Liver (tissue), 8 donors: ENCODE measurements at regions not wholly inside any gene's neighbourhood (a gene's known extent, or its start where the extent isn't known, plus 50 kb on each side); places are given as distances from the start of the nearest gene placed in this dataset.

ENCODE experiments used
- DNase-seq: peaks from one replicate; pipeline ENCODE4 v3.0.0-alpha.2; 2017; ENCODE audit warnings: low spot score
- H3K27ac ChIP-seq, 2 donors: one replicate each; pipeline ENCODE4 v1.7.0; 2013; ENCODE audit warnings: inconsistent platforms in 2 of 2, low read length in 2 of 2, control low read depth in 1 of 2, low read depth in 1 of 2, mild to moderate bottlenecking in 1 of 2
- H3K27me3 ChIP-seq, 4 donors: one replicate each; pipeline versions ENCODE4 v1.6.1 to v1.7.0; 2013; ENCODE audit warnings: low read length in 3 of 4, inconsistent platforms in 1 of 4, mild to moderate bottlenecking in 1 of 4, moderate library complexity in 1 of 4; ENCODE audit not compliant: control insufficient read depth in 4 of 4, insufficient read depth in 4 of 4
- H3K36me3 ChIP-seq, 4 donors: one replicate each; pipeline versions ENCODE4 v1.6.1 to v1.7.0; 2013; ENCODE audit warnings: low read length in 3 of 4, mild to moderate bottlenecking in 3 of 4, low read depth in 1 of 4, moderate library complexity in 1 of 4; ENCODE audit not compliant: control insufficient read depth in 4 of 4, insufficient read depth in 3 of 4
- H3K4me1 ChIP-seq, 4 donors: one replicate each; pipeline versions ENCODE4 v1.6.1 to v1.7.0; 2013; ENCODE audit warnings: low read length in 3 of 4, mild to moderate bottlenecking in 3 of 4, moderate library complexity in 1 of 4; ENCODE audit not compliant: control insufficient read depth in 4 of 4, insufficient read depth in 4 of 4
- H3K4me3 ChIP-seq, 3 donors: one replicate each; pipeline versions ENCODE4 v1.6.1 to v1.7.0; 2013; ENCODE audit warnings: low read length in 3 of 3, control low read depth in 1 of 3, low read depth in 1 of 3, mild to moderate bottlenecking in 1 of 3
- H3K9ac ChIP-seq, 2 donors: one replicate each; pipeline ENCODE4 v1.7.0; 2013; ENCODE audit warnings: low read length in 2 of 2, mild to moderate bottlenecking in 2 of 2, moderate library complexity in 2 of 2, control low read depth in 1 of 2, low read depth in 1 of 2
- H3K9me3 ChIP-seq, 4 donors: one replicate each; pipeline versions ENCODE4 v1.6.1 to v1.7.0; 2013; ENCODE audit warnings: low read length in 3 of 4; ENCODE audit not compliant: control insufficient read depth in 4 of 4
- ATF3 ChIP-seq: IDR thresholded peaks from 2 replicates; pipeline ENCODE4 v1.6.1; 2016; ENCODE audit warnings: antibody characterized with exemption
- CTCF ChIP-seq: fragments of 150-350 bp; IDR thresholded peaks from 2 replicates; pipeline ENCODE4 v1.5.1; 2017; ENCODE audit warnings: improper control_type of control experiment, low read depth, low read length; ENCODE audit not compliant: missing input control
- EGR1 ChIP-seq, 2 donors: IDR thresholded peaks; 2 replicates each; pipeline ENCODE4 v1.6.1; 2016 to 2018; ENCODE audit warnings: antibody characterized with exemption in 2 of 2, low read depth in 2 of 2
- FOXA1 ChIP-seq: IDR thresholded peaks from 2 replicates; pipeline ENCODE4 v1.6.1; 2016; ENCODE audit warnings: antibody characterized with exemption
- FOXA2 ChIP-seq: IDR thresholded peaks from 2 replicates; pipeline ENCODE4 v1.6.1; 2016; ENCODE audit warnings: antibody characterized with exemption
- GABPA ChIP-seq, 2 donors: IDR thresholded peaks in 1 of 2; conservative IDR thresholded peaks in 1 of 2; 2 replicates each; pipeline ENCODE4 v1.6.1; 2016; ENCODE audit warnings: antibody characterized with exemption in 2 of 2, mild to moderate bottlenecking in 1 of 2, moderate library complexity in 1 of 2
- HNF4A ChIP-seq, 2 donors: conservative IDR thresholded peaks; 2 replicates each; pipeline ENCODE4 v1.6.1; 2016; ENCODE audit warnings: antibody characterized with exemption in 2 of 2, mild to moderate bottlenecking in 2 of 2
- HNF4G ChIP-seq: IDR thresholded peaks from 2 replicates; pipeline ENCODE4 v1.6.1; 2016; ENCODE audit warnings: antibody characterized with exemption
- JUND ChIP-seq, 2 donors: IDR thresholded peaks; 2 replicates each; pipeline ENCODE4 v1.6.1; 2016; ENCODE audit warnings: antibody characterized with exemption in 2 of 2
- MAX ChIP-seq: IDR thresholded peaks from 2 replicates; pipeline ENCODE4 v1.6.1; 2016; ENCODE audit warnings: antibody characterized with exemption
- NR2F2 ChIP-seq: IDR thresholded peaks from 2 replicates; pipeline ENCODE4 v1.6.1; 2016; ENCODE audit warnings: antibody characterized with exemption
- RAD21 ChIP-seq, 2 donors: IDR thresholded peaks; 2 replicates each; pipeline ENCODE4 v1.6.1; 2016; ENCODE audit warnings: antibody characterized with exemption in 2 of 2, mild to moderate bottlenecking in 2 of 2
- RXRA ChIP-seq, 2 donors: IDR thresholded peaks; 2 replicates each; pipeline ENCODE4 v1.6.1; 2017 to 2018; ENCODE audit warnings: antibody characterized with exemption in 2 of 2, mild to moderate bottlenecking in 1 of 2
- SP1 ChIP-seq: IDR thresholded peaks from 2 replicates; pipeline ENCODE4 v1.6.1; 2018; ENCODE audit warnings: antibody characterized with exemption, mild to moderate bottlenecking
- YY1 ChIP-seq: IDR thresholded peaks from 2 replicates; pipeline ENCODE4 v1.6.1; 2016; ENCODE audit warnings: antibody characterized with exemption, mild to moderate bottlenecking
- ZBTB33 ChIP-seq: IDR thresholded peaks from 2 replicates; pipeline ENCODE4 v1.6.1; 2016; ENCODE audit warnings: antibody characterized with exemption
- WGBS: extraction: QIAGEN DNeasy Blood & Tissue Kit; methylation state at CpG from one replicate; pipeline ENCODE4 v1.1.7; 2013; 5-methylcytosine and 5-hydroxymethylcytosine counted together
- donor health status: healthy.
- donor health status: healthy.
- donor health status: healthy.
- donor health status: healthy.
- donor health status: healthy.

GRCh38 chr6:44008821-44009370 is 118.4 kb downstream of the MRPL14 start:
- DNase-seq, result no peak
- H3K27me3 ChIP-seq, result no peaks in the 10 kb centered on the region
- WGBS, result 97% methylated on average over 8 of the region's 8 CpGs
- no peak overlapping the region for H3K9ac ChIP-seq
- H3K4me3 ChIP-seq, result no peak overlapping the region
- H3K36me3 ChIP-seq, result no peaks in the 10 kb centered on the region
- no peak for TF ChIP-seq HNF4A (conservative IDR thresholded peaks at IDR 0.05)
- TF ChIP-seq HNF4G, result no peak
- no peak for TF ChIP-seq FOXA1
- no peak for TF ChIP-seq GABPA (IDR thresholded peaks at IDR 0.05 in 1 of 2, conservative IDR thresholded peaks at IDR 0.05 in 1 of 2)
- no peak for TF ChIP-seq SP1
- no peak for TF ChIP-seq RAD21 (IDR thresholded peaks at IDR 0.05)
- TF ChIP-seq YY1, result no peak
- TF ChIP-seq FOXA2, result no peak
- TF ChIP-seq NR2F2, result no peak
- TF ChIP-seq JUND (IDR thresholded peaks at IDR 0.05), result no peak
- no peak overlapping the region for H3K27ac ChIP-seq
- H3K4me1 ChIP-seq, result no peaks in the 10 kb centered on the region
- no peaks in the 10 kb centered on the region for H3K9me3 ChIP-seq

GRCh38 chr6:44007818-44008621 is 119.2 kb downstream of the MRPL14 start:
- Histone ChIP-seq H3K4me3 (no peak overlapping the region), H3K36me3 (no peaks in the 10 kb centered on the region), H3K27me3 (no peaks in the 10 kb centered on the region), H3K9me3 (no peaks in the 10 kb centered on the region), H3K4me1 (no peaks in the 10 kb centered on the region), H3K9ac (no peak overlapping the region), H3K27ac (no peak overlapping the region)
- WGBS, result 92% methylated on average over 13 of the region's 13 CpGs
- no peak for TF ChIP-seq NR2F2
- no peak for TF ChIP-seq ZBTB33
- TF ChIP-seq SP1, result no peak
- no peak for TF ChIP-seq EGR1 (IDR thresholded peaks at IDR 0.05; ENCODE audit: low read depth in 2 of 2)
- TF ChIP-seq JUND (IDR thresholded peaks at IDR 0.05), result no peak
- no peak for TF ChIP-seq FOXA1
- TF ChIP-seq RXRA (IDR thresholded peaks at IDR 0.05), result no peak
- TF ChIP-seq CTCF, result no peak
- no peak for DNase-seq

- Histone ChIP-seq H3K4me3 (no peak overlapping the region), H3K4me1 (peaks cover 0 to 9% (median 4%) of the 10 kb centered on the region in 4 donors), H3K9ac (no peak overlapping the region), H3K27me3 (no peaks in the 10 kb centered on the region), H3K36me3 (no peaks in the 10 kb centered on the region), H3K9me3 (no peaks in the 10 kb centered on the region), H3K27ac (no peak overlapping the region)
- DNase-seq, result no peak
- WGBS, result 87% methylated on average over 6 of the region's 6 CpGs
- TF ChIP-seq ATF3 (no peak), YY1 (no peak), ZBTB33 (no peak), RAD21 (IDR thresholded peaks at IDR 0.05) (no peak), EGR1 (IDR thresholded peaks at IDR 0.05; ENCODE audit: low read depth in 2 of 2) (no peak), RXRA (IDR thresholded peaks at IDR 0.05) (no peak), SP1 (no peak), NR2F2 (no peak), MAX (no peak)
Measured at GRCh38 chr6:44006872-44007303, 120.4 kb downstream of the MRPL14 start.
